Stimulated activated CD8-positive, alpha-beta memory T cell treated with anti-CD3 and anti-CD28 coated beads, Interleukin-2, amount 100 ng/mL, for 48 hours (primary cell): ENCODE measurements at regions not wholly inside any gene's neighbourhood (a gene's known extent, or its start where the extent isn't known, plus 50 kb on each side); places are given as distances from the start of the nearest gene placed in this dataset.
"Not testable (repeated sequence)": the region's sequence is repeated elsewhere in the genome, so short reads cannot be mapped to it uniquely, and the experiment has no call there.

ENCODE experiments used
- DNase-seq, 2 donors: peaks; one replicate each; pipeline ENCODE4 v3.0.0-alpha.2; 2020; ENCODE audit warnings: low read depth in 2 of 2

DNA sequence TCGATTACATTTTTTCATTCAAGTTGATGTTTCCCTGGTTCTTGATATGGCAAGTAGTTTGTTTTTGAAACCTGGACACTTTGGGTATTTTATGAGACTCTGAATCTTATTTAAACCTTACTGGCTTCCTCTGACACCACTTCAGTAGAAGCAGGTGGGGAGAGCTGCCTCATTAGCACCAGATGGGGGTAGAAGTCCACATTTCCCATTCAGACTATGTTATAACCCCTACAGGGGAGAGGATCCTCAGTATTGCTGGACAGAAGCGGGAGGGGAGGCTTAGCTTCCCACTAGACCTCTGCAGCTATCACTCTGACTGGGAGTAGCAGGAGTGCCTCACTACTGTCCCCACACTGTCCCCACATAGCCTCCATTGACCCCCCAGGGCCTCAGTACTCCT lies 145.3 kb upstream of the SLC35G4 start:
- DNase-seq: no peak

- no peak for DNase-seq
Measured at GRCh38 chr18:11458447-11458846, 150.9 kb upstream of the SLC35G4 start.

- DNase-seq: not testable (repeated sequence)
Measured at GRCh38 chr18:11457853-11458252, 151.5 kb upstream of the SLC35G4 start.

- DNase-seq: no peak
Measured at GRCh38 chr18:11454040-11454439, 155.4 kb upstream of the SLC35G4 start.

GRCh38 chr18:11444169-11444568 lies 165.2 kb upstream of the SLC35G4 start:
- not testable (repeated sequence) for DNase-seq

- no peak for DNase-seq
Measured at GRCh38 chr18:11437046-11437445, 172.3 kb upstream of the SLC35G4 start.

GRCh38 chr18:11432360-11432811 lies 177.0 kb upstream of the SLC35G4 start:
- DNase-seq: no peak

- no peak for DNase-seq
Measured at GRCh38 chr18:11429876-11430275, 179.5 kb upstream of the SLC35G4 start.

DNA sequence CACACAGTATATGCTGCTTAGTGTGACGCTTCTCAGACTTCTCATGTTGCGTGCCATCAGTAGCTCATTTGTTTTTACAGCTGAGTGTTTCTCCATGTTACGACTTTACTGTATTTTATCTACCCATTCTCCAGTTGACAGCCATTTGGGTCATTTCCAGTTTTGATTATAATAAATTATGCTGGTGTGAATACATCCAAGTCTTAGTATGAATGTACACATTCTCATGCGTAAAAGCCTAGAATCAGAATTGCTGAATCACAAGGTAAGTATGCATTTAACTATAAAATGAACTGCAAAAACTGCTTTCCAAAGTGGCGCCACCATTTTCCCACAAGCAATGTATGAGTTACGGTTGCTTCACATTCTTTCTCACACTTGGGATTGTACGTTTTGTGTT lies 184.2 kb upstream of the SLC35G4 start:
- no peak for DNase-seq

DNA sequence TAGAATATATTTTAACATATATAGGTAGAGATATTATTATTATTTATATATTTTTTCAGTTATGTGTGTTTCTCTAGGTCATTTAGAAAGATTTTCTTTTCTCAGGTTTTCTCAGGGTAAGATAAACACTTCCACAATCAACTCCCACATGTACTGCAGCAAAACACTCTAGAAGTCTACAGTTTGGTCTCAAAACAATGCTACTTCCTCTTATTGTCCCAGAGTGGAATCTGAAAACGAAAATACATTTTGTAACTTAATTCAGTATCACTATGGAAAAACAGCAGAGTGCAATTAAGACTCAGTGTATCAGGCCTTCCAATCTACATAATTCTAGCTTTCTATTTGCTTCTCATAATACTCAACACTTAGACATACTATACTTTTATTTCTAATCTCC lies 190.1 kb upstream of the SLC35G4 start:
- DNase-seq: no peak

DNA sequence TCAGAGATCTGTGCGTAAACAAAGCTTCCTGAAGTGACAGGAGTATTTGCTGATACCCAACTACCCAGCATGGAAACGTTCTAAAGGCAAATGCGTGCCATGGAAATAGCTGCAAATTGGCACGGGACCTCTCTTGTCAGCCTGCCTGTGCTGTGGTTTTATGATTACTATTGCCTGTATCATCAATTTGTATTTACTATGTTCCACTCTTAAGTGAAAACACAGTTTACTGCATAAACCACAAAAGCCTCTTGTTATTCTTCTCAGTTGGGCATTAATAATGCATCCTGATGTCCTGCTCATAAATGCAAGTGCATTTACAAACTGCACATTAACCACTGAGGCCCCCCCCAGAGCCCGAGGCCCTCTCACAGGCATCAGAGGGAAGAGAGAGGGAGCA lies 196.6 kb upstream of the SLC35G4 start:
- no peak for DNase-seq

DNA sequence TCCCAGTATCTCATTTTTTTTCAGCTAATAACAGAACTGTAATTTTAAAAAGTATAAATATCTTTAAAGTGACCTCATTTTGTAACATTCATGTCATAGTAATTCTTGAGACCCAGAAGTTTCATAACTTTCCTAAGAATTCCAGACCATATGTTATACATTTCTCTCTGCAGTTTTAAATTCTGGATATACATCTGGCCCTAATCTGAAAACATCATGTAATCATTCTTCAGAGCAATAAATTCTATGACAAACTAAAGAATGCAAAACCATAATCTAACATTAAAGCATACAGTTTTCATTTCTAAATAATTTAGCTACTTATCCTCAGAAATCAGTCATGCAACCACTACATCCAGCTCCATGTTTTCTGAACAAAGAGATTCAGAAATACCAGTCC lies 198.3 kb upstream of the SLC35G4 start:
- DNase-seq: no peak

GRCh38 chr18:11408555-11409065 lies 200.8 kb upstream of the SLC35G4 start:
- DNase-seq: no peak

- DNase-seq: no peak
Measured at GRCh38 chr18:11407940-11408339, 201.5 kb upstream of the SLC35G4 start.

- no peak for DNase-seq
Measured at GRCh38 chr18:11405804-11406203, 203.6 kb upstream of the SLC35G4 start.

DNA sequence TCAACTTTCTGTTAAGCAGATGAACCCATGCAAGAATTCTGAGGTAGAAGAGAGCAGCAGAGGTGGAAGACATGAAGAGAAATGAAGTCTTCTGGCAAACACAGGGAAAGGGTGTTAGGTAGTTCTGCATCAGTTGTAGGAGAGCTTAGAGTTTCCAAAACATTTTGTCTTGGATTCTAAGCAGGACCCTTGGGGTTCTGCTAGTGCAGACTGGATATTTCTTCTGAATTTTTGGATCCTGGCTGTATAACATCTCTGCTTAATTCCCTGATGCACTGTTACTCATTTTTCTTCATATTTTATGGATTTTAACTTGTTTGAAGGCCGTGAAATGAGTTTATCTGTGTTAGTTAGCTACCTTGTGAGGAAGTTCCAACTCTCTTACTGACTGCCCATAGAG lies 208.7 kb upstream of the SLC35G4 start:
- no peak for DNase-seq

DNA sequence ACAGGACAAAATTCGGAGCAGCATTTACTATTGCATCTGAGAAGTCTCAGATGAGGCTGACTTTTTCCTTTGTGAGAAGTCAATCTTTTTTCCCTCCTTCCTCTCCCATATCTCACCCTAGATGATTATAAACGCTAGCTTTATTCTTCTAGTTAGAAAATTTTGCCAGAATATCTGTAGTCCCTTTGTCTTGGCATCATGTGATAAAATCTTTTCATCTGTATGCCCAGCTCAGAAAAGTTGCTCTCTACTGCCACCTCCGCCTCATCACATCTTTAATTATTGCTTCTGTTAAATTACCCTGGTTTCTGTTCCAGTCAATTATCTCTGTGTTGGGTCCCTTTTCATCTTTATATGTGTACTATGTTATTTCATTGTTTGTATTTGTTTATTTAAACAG lies 210.8 kb upstream of the SLC35G4 start:
- DNase-seq: no peak

DNA sequence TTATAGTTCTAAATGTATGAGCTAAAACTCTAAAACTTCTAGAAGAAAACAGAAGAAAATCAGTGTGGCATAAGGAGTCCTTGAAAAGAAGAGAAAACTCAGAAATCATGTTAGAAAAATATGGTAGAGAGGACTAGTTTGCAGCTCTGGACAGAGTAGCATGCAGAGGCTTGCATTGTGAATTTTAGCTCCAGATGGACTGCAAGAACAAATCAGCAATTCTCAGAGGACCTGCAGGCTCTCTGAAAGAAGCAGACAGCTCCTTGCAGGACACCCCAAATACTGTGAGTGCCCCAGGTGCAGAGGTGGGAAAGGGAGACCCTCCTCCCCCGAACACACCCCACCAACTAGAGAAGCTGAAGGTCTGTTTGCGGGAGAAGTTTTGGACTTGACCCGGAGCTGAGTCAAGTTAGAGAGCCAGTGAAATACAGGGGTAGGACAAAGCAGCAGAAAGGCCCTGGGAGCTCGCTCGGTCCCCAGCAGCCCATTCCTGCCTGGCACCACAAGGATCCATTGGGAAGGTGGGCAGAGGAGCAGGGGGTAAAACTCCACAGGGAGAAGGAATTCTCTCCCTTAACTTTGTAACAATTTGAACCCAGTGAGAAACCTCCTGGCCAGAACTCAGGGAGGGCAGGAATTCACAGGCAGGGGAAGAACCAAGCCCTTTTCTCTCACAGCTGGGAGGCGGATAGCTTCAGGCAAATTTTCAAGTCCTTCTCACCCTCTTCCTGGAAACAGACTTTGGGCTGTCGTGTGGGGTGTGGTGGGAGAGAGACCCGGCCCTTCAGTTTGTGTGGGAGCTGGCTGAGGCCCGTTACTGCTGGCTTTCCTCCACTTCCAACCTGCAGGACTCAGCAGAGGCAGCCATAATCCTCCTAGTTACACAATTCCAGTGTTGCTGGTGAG lies 216.2 kb upstream of the SLC35G4 start:
- no peak for DNase-seq

DNA sequence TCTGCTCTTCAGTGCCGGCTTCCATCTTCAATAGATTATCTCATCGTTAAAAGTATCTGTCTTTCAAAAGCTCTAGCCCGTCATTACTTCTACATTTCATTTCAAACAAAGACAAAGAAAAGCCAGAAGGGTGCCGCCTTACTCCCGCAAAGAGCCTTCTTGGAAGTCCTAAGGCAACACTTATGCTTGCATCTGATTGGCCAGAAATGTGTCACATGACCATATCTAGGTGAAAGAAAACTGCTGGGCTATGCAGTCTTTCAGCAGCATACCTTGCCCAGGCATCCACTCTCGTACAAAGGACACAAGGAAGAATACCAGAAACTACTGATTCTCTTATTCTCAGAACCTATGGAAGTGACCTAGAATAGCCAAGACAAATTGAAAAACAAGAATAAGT lies 217.1 kb upstream of the SLC35G4 start:
- no peak for DNase-seq

GRCh38 chr18:11391661-11392060 lies 217.7 kb upstream of the SLC35G4 start:
- no peak for DNase-seq

- no peak for DNase-seq
Measured at GRCh38 chr18:11388755-11389680, 220.4 kb upstream of the SLC35G4 start.

- no peak for DNase-seq
Measured at GRCh38 chr18:11387880-11388279, 221.5 kb upstream of the SLC35G4 start.
